ENCODE measurements at regions not wholly inside any gene's neighbourhood (a gene's known extent, or its start where the extent isn't known, plus 50 kb on each side); places are given as distances from the start of the nearest gene placed in this dataset.

DNA sequence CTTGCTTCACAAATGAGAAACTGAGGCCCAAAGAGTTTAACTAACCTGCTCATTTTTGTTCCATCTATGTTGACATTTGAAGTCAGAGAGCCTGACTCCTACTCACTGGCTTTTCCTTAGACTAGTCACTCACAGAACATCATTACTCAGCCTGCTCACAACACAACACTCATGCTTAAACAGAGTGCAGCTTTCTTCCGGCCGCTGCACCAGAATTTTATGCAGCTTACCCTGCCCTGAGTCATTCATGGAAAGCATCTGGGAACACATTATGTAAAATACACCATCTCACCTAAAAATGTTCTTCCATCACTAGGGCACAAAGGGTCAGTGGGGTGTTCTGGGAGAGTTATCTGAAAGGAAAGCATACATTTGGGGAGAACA lies 303.4 kb downstream of the SPRY2 start:
- no peak for DNase-seq (ENCODE audit: low read depth in 2 of 2)

DNA sequence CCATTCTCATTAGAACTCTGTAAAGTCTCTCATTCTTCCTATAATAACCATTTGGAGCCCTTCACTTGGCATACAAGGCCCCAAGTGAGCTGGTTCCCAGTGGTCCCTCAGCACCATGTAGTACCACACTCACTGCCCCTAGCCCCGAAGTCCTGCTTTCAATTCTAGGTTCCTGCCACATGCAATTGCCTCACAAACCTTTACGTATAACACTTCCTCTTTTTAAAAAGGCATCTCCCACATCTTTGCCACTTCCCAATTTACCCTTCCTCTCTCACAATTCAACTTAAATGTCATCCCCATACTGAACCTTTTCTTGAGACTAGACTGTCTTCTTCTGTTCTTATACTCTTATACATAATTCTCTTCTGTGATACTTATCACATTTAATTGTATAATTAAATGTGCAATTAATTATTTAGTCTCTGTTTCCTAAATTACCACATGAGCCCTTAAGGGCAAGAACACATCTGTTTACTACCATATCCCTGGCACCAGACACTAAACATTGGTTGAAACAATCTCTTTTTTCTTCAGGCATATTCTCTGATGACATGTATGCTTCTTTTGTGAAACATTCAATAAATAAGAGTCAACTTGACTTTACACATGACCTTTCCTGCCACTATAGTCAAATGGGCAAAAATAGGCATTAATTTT lies 304.0 kb downstream of the SPRY2 start:
- DNase-seq (ENCODE audit: low read depth in 2 of 2), result no peak

DNA sequence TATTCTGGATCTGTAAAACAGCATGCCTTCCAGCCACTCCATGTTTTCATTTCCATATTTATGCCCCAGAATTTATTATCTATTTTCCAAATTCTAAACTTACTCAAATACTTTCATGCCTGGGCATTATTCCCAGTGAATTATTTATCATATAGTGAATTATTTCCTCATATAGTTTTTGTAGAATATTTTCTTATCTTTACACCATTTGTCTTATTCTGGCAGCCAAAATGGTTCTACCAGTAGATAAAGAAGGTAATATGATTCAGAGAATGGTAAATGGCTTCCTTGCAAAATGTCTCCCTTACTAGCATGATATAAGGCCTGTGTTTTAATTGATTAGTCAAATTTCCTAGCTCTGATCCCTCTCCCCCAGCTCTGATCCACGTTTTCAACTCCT lies 305.8 kb downstream of the SPRY2 start:
- no peak for DNase-seq (ENCODE audit: low read depth in 2 of 2)

DNA sequence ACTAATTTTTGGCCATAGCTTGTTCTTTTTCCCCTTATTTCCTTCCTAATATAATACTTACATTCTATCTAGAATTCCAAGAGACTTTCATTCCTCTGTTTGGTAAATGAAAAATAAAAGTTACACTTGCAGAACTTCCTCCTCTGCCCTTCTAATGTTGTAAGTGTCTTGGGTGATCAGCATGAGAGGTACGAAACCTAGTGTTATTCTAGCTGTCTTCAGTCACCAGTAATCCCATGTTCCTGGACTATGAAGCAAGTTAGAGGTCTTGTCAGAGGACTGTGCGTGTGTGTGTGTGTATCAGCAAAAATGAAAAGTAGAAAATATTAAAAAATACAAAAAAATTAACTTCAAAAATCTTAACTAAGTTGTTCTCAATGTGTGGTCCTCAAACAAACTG lies 307.0 kb downstream of the SPRY2 start:
- no peak for DNase-seq (ENCODE audit: low read depth in 2 of 2)

DNA sequence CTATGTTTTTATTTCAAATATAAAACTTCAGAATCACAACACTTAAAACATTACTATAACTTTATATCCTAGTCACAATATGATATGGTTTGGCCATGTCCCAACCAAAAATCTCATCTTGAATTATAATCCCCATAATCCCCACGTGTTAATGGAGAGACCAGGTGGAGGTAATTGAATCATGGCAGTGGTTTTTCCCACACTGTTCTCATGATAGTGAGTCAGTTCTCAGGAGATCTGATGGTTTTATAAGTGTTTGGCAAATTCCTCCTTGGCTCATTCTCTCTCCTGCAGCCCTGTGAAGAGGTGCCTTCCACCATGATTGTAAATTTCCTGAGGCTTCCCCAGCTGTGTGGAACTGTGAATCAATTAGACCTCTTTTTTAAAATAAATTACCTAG lies 307.6 kb downstream of the SPRY2 start:
- DNase-seq (ENCODE audit: low read depth in 2 of 2), result no peak

DNA sequence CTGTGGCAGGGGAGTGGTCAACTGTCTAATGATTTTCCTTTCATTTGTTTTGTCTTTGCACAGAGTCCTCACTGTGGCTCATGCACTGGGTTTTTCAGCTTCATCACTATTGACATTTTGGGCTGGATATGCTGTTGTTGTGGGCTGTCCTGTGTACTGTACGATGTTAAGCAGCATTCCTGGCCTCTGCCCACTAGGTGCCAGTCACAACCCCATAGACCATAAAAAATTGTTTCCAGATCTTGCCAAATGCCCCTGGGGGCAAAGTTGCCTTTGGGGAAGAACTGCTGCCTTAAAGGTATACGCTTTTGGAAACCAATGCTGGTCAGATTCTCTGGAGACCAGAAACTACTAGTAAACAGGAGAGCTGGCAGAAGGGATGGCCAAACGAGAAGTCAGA lies 310.4 kb downstream of the SPRY2 start:
- DNase-seq (ENCODE audit: low read depth in 2 of 2), result no peak

DNA sequence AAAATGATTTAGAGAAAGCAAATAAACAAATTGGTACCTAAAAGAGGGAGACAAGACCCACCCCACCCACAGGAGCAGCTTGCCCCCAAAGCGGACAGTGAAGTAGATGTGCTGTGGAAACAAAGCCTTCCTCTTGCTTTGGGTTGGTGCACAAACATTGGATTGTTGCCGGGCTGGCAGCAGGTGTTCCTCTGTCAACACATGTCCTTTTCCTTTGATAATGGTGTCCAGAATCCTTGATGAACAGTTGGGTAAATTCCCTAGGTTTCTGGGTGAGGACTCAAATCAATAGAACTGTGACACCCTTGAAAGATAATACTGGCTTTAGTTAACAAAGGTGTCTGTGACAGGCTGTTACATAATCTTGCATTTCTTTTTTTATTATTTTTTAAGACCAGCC lies 311.8 kb downstream of the SPRY2 start:
- DNase-seq (ENCODE audit: low read depth in 2 of 2), result no peak

DNA sequence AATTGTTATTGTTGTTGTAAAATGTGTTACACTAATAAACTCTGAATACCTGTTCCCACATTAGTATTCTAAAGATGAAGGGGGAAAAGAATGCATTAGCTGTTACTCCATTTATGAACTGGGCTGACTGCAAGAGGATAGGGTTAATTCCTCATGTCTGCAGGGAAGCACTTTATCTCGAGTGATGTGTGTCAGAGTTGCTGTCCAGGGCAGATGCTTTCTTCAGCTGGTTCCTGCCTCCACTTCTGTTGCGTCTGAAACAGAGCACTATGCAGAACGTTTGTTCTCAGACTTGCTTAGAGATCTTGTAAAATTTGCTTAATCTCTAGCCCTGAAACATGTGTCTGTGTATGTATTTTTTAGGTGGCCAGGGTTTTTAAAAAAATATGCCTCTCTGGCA lies 318.8 kb downstream of the SPRY2 start:
- DNase-seq (ENCODE audit: low read depth in 2 of 2), result no peak

DNA sequence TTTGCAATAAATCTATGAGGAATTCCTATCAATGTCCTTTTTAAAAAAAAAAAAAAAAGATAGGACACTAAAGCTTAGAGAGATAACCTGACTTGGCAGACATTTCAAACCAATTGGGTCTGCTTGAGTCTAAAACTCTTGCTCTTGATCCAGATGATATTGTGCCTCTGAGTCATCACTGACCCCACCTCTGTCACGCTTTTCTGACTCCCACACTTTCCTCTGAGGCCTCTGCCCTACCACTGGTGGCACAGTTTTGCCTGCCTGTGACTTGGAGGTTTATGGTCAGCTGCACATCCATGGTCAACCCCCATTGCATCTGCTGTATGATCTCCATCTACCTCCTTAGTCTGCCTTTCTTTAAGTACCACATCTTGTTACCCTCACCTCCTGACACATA lies 328.7 kb downstream of the SPRY2 start:
- DNase-seq (ENCODE audit: low read depth in 2 of 2), result no peak

DNA sequence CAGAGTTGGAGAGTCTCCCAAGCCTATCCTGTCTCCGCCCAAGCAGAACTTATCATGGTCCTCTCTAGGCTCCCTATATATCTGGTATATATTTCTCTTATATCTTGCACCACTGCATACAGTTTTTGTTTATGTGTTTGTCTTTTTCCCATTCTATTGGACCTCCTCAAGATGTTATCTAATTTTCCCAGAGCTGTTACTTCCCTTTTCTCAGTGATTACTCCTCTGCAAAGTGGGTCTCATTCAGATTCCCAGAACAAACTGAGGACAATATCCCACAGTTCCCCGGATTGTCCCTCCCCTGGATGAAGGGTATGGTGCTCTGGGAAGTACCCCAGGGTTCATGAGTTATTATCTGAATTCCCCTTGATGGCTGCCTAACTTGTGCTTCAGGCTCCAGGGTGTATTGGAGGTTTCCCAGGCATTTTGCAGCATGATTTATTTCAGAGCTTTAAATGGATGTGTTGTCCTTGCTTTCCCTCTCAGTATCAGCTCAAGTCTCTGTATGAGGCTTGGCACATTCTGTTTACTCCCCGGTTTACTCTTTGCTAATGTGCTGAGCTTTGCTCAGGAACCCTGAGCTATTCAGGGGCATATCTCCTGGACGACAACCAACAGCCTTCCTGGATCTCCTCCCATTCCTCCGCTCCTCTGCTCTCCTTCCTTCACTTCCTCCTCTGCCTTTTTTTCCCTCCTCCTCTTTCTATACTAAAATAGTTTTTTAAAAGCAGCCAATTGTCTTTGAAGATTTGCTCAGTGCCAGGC lies 329.3 kb downstream of the SPRY2 start:
- no peak for DNase-seq (ENCODE audit: low read depth in 2 of 2)

DNA sequence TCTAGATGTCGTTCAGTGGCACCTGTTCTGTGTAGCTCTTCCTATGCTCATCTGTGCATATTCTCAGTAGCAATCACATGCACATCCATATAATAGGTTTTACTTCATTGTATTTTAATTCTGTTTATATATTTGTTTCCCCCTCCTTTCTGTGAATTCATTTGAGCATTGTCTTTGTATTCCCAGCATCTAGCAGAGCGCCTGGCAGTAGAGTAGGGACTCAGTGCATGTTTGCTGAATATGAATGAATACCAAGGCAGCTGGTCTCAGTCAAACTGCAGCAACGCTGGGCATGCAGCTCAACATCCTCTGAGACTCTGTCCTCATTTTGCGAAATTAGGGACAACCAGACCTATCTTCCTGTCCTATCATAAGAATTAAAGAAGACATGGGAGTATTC lies 330.1 kb downstream of the SPRY2 start:
- DNase-seq (ENCODE audit: low read depth in 2 of 2), result no peak

DNA sequence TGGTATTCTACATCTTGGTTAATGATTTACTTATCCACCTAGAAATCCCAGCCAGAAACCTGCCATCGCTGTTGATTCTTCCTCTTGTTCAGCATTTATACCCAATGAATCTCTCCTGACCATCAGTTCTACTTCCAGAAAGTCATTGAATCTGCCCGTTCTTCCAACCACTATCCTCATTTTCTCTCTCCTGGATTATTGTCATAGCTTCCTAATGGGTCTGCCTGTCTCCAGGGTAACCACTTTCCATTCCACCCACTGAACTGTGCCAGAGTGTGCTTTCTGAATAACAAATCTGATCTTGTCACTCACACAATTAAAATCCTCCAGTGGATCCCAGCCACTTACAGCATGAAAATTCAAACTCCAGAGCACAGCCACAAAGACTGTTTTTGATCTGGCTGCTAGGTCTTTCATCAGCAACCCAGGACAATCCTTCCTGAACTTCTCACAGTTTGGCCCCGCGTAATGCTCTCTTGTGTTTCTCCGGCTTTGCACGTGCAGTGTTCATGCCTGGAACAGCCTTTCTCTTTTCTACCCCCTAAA lies 330.6 kb downstream of the SPRY2 start:
- no peak for DNase-seq (ENCODE audit: low read depth in 2 of 2)

DNA sequence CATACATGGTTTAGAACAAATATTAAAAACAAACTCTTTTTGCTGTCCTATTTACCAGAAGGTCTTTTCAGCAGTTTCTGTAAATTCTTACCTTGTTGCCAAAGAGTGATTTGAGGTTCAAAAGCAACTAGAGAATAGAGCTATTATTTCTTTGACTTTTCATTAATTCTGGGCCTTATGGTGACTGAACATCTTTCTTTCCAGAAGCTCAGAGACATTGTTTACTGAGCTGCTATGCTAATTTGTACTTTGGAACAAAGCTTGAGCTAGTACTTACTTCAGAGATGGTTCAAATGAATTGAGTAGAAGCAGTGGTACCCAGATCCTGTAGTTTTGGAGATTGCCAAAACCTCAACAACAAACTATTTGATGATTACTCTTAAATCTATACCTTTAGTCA lies 331.2 kb downstream of the SPRY2 start:
- DNase-seq (ENCODE audit: low read depth in 2 of 2), result no peak

DNA sequence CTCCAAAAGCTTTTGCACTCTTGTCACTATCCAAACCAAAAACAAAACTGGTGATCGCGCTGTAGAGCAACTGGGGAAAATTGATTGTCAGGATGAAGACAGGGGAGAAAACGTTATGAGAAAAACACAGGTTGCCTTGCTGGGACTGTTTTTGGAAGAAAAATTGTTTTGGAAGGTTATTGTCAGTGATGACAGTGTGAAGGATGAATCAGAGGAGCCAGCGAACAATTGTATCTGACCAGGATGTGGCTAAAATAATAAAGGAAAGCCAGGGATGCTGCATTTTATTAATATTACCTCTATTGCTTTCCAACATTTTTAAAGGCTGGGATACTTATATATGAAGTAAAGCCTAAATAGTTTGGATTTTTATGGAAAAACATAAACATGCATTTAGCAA lies 334.0 kb downstream of the SPRY2 start:
- no peak for DNase-seq (ENCODE audit: low read depth in 2 of 2)

DNA sequence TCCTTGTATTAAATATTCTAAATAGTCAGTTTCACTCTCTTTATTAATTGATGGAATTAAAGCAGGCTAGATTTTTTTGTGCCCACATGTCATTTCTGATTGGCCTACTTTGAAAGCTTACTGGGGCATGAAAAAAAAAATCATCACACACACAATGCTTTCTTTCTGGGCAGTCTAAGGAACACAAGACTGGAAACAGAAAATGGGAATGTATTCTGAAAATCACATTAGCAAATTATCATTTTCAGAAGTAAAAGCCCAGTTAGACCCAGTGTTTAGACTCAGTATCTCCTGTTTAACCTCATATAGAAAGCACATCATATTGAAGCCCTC lies 339.4 kb downstream of the SPRY2 start:
- DNase-seq (ENCODE audit: low read depth in 2 of 2), result no peak

DNA sequence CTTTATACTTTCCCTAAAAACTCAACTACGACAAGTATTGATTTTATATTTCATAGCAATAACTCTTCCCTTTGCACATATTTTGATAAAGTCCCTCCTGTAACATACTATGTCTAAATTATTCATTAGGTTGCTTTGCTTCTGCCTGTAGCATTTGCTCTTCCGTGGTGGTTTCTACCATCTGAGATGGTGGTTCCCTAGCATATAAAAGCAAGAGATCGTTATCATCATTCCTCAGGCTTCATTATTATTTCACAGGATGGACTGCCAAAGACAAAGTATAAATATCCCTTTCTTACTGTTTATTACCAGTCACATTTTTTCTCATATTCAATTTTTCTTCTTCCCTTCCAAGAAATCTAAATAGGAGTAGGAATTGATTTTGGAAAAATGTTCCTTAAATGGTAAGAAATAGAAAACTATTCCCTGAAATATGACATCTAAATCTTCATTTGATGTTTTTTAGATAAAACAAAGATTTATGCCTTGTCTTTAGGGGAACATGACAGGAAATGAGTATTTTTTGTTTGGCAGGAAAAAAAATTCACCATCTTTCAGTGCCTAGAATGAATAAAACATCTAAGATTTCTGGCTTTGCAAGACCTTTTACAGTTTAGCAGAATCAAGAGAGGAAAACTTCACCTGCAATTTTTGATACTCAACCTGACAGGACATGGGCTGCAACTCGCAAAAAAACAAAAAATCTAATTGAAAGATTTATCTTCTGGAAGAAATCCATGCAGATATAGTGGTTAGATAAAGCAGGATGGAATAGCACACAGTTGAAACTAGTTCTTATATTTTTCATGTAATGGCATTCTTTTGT lies 340.0 kb downstream of the SPRY2 start:
- DNase-seq (ENCODE audit: low read depth in 2 of 2), result no peak

DNA sequence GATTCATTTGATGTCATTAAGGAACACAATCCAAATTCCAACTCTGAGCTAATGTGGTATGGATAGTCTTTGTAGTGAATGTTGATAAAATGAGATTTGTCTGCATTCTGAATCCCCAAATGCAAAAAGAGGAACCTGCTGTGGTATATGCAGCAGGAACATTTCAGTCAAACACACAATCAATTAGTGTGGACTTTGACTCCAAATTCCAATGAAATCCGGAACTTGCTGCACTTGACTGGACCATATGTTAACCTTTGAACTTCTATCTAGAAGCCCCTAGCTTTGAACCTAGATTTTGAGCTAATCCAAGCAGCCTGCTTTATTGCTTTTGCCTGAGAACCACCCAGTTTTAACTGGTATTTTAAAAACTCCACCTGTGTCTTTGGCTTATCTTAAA lies 341.3 kb downstream of the SPRY2 start:
- no peak for DNase-seq (ENCODE audit: low read depth in 2 of 2)

DNA sequence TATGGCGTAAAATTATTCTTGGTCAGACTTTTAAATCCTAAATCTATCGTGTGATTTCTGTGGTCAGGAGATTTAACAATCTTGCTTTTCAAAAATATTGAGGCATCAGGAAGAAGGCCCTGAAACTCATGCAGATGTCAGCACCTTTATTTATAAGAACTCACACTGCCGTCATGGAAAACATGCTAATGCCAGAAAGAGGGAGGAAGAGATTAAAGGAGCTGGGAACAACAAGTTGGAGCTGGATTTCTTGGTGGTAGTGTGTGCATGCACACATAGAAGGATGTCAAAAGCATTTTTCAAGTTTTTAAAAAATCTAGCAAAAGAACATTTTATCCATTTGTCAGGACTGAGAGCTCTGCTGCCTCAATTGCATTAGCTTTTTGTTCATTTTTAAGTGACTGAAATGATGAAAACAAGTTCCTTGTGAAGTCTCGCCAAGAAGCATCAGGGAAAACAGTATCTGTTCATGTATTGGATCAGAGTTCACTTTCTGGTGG lies 342.5 kb downstream of the SPRY2 start:
- DNase-seq (ENCODE audit: low read depth in 2 of 2), result no peak

DNA sequence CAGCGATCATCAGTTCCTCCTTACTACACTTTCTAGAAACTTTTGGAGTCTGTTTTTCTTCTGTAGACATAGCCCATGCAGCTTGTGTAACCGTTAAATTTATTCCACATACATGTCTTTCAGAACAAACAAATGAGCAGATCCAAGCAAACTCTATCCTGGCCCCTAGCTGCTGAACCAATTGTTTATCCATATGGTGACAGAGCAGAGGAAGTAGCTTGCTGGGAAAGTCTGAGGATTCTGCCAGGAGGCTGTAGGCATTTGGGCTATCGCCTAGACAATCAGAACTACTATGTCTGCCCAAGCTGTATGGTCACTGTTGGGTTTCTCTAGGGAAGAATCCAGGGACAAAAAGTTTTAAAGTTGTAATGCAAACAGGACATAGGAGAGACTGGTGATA lies 343.7 kb downstream of the SPRY2 start:
- DNase-seq (ENCODE audit: low read depth in 2 of 2), result no peak

DNA sequence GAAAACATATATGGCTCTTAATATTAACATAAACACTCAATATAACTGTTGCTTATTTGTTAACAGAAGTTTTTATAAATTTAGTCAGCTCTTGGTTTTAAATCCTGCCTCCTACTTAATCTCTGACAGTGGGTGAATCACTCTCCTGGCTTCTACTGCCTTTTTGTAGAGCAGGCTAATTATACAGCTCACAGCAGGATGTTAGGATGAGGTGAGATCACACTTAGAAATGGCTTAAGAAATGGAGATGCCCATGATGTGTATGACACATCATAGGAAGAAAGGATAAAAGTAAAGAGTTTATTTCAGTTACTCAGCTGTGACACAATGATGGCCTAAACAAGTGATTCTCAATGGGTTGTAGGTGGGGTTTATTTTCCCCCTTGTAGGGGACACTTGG lies 345.6 kb downstream of the SPRY2 start:
- DNase-seq (ENCODE audit: low read depth in 2 of 2), result no peak

DNA sequence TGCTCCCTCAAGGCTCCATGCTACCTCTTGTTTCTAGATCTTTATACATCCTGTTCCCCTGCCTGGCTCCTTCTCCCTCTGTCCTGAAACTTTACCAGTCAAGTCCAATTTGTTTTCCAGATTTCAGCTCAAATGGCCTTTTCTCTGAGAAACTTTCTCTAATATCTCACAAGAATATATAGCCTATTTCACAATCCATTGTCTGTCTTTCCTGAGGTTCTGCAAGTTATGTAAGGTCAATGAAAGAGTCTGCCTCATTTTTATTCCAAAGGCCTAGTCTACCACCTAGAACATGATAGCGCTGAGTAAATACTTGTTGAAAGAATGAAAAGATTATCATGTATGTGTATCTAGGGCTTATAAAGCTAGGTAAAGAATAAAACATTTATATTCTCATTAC lies 348.8 kb downstream of the SPRY2 start:
- DNase-seq (ENCODE audit: low read depth in 2 of 2), result no peak

DNA sequence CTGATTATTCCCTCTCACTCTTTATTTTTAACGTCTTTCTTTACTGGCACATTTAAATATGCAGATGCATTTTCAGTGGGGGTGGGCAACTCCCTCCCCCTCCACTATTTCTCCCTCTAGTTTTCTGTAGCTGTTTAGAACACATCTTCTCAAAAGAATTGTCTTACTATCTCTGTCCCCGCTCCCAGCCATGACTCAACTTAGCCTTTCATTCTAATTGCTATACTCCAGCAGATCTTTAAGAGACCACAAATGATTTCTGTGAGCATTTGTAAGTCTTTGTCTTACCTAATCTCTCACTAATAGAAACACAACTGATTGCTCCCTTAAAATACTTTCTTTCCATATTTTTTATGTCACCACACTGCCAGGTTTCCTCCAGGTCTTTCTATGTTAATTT lies 350.9 kb downstream of the SPRY2 start:
- DNase-seq (ENCODE audit: low read depth in 2 of 2), result no peak

DNA sequence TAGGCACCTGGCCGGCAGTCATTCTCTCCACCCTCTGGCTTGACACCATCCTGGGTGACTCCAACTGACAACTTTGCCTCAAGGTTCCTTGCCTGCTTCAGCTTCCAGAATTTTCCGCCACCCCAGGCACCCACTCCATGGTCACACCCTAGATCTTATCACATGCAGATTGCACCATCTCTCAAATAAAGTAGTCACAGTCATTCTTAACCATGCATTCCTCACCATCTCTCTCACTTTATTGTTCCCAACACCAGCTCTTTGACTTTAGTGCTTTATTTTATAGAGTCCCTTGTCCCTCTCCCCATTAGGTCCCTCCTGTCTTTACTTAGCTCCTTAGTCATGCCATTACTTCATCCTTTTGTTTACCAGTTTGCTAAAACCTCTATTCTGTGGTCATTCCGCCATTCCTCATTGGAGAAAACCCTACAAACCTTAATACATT lies 351.7 kb downstream of the SPRY2 start:
- DNase-seq (ENCODE audit: low read depth in 2 of 2), result no peak

All from activated CD8-positive, alpha-beta memory T cell treated with anti-CD3 and anti-CD28 coated beads for 4 hours (primary cell).